Right atrium auricular region (tissue), 2 donors: ENCODE measurements at regions not wholly inside any gene's neighbourhood (a gene's known extent, or its start where the extent isn't known, plus 50 kb on each side); places are given as distances from the start of the nearest gene placed in this dataset.

ENCODE experiments used
- DNase-seq: peaks from one replicate; pipeline ENCODE4 v3.0.0-alpha.2; 2019; ENCODE audit warnings: low spot score
- H3K27ac ChIP-seq, 2 donors: fragments of 200-600 bp; sonication (generic); 1 replicate in 1 of 2; 2 replicates in 1 of 2; pipeline ENCODE4 v1.5.1; 2016 to 2019
- H3K27me3 ChIP-seq, 2 donors: fragments of 200-600 bp; sonication (generic); one replicate each; pipeline versions ENCODE4 v1.5.1 to v1.6.0; 2017 to 2019
- H3K36me3 ChIP-seq: fragments of 200-600 bp; sonication (generic); one replicate; pipeline ENCODE4 v1.5.1; 2016
- H3K4me1 ChIP-seq, 2 donors: fragments of 200-600 bp; sonication (generic); one replicate each; pipeline versions ENCODE4 v1.5.1 to v1.6.0; 2017 to 2019
- H3K4me3 ChIP-seq, 2 donors: fragments of 200-600 bp; sonication (generic); 1 replicate in 1 of 2; 2 replicates in 1 of 2; pipeline ENCODE4 v1.5.1; 2017 to 2019; ENCODE audit warnings: mild to moderate bottlenecking in 1 of 2, moderate library complexity in 1 of 2
- H3K9me3 ChIP-seq, 2 donors: fragments of 200-600 bp; sonication (generic); one replicate each; pipeline ENCODE4 v1.5.1; 2019
- TF ChIP-seq, protein P1 (sequence below), 2 donors: fragments of 200-600 bp; sonication (generic); IDR thresholded peaks; one replicate each; pipeline ENCODE4 v1.5.1; 2019; ENCODE audit warnings: antibody characterized with exemption in 2 of 2

- Histone ChIP-seq H3K27me3 (no peaks in the 10 kb centered on the region), H3K4me1 (no peaks in the 10 kb centered on the region), H3K4me3 (no peak overlapping the region), H3K9me3 (no peaks in the 10 kb centered on the region), H3K36me3 (no peaks in the 10 kb centered on the region), H3K27ac (no peak overlapping the region)
- no peak for DNase-seq
- TF ChIP-seq, protein P1, sequence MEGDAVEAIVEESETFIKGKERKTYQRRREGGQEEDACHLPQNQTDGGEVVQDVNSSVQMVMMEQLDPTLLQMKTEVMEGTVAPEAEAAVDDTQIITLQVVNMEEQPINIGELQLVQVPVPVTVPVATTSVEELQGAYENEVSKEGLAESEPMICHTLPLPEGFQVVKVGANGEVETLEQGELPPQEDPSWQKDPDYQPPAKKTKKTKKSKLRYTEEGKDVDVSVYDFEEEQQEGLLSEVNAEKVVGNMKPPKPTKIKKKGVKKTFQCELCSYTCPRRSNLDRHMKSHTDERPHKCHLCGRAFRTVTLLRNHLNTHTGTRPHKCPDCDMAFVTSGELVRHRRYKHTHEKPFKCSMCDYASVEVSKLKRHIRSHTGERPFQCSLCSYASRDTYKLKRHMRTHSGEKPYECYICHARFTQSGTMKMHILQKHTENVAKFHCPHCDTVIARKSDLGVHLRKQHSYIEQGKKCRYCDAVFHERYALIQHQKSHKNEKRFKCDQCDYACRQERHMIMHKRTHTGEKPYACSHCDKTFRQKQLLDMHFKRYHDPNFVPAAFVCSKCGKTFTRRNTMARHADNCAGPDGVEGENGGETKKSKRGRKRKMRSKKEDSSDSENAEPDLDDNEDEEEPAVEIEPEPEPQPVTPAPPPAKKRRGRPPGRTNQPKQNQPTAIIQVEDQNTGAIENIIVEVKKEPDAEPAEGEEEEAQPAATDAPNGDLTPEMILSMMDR (IDR thresholded peaks at IDR 0.05) = no peak
Measured at GRCh38 chr7:21193895-21194294, 234.0 kb upstream of the SP4 start.

DNA sequence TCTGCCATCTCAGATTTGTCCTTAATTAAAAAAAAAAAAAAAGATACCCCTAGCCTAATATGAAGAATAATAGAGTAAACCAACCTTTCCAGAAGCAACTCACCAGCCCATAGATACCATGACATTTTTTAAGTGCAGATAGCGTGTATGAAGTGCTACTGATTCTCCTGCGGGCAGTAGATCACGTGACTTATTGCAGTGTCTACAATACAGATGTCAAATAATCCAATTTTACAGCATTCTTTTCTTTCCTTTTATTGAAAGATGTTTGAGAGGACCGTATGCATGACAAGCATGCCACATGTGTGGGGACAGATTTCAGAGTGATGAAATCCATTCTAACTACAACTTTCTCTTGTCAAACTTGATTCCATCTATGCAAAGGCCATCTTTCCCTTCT, 232.9 kb upstream of the SP4 start:
- H3K4me3 ChIP-seq = no peak overlapping the region
- no peaks in the 10 kb centered on the region for H3K9me3 ChIP-seq
- no peaks in the 10 kb centered on the region for H3K4me1 ChIP-seq
- TF ChIP-seq, protein P1 (IDR thresholded peaks at IDR 0.05) = no peak
- H3K36me3 ChIP-seq = no peaks in the 10 kb centered on the region
- no peaks in the 10 kb centered on the region for H3K27me3 ChIP-seq
- DNase-seq = no peak
- H3K27ac ChIP-seq = no peak overlapping the region

- Histone ChIP-seq H3K27ac (no peak overlapping the region), H3K9me3 (no peaks in the 10 kb centered on the region), H3K4me3 (no peak overlapping the region), H3K36me3 (no peaks in the 10 kb centered on the region), H3K4me1 (no peaks in the 10 kb centered on the region), H3K27me3 (no peaks in the 10 kb centered on the region)
- DNase-seq = no peak
- TF ChIP-seq, protein P1 (IDR thresholded peaks at IDR 0.05) = no peak
Measured at GRCh38 chr7:21198921-21199320, 229.0 kb upstream of the SP4 start.

DNA sequence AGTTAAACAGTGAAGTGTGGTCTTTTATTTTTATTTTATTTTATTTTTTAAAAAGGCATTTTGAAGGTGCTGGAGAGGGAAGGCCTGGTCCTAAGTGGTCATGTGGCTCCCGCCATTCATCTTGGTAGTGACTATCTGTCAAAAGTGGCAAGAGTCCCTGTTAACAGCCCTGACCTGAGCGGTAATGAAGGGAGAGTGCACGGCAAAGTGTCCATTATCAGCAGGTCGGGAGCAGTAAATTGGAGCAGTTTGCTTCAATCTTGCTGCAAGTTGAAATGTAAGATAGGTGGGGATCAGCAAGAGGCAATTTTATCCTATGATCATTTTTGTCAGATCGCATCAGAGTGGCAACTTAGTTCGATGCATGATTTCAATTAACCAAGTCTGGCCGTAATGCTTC, 227.4 kb upstream of the SP4 start:
- no peaks in the 10 kb centered on the region for H3K9me3 ChIP-seq
- TF ChIP-seq, protein P1 (IDR thresholded peaks at IDR 0.05) = no peak
- H3K36me3 ChIP-seq = no peaks in the 10 kb centered on the region
- no peak overlapping the region for H3K4me3 ChIP-seq
- no peaks in the 10 kb centered on the region for H3K4me1 ChIP-seq
- no peak for DNase-seq
- H3K27ac ChIP-seq = no peak overlapping the region
- H3K27me3 ChIP-seq = no peaks in the 10 kb centered on the region

DNA sequence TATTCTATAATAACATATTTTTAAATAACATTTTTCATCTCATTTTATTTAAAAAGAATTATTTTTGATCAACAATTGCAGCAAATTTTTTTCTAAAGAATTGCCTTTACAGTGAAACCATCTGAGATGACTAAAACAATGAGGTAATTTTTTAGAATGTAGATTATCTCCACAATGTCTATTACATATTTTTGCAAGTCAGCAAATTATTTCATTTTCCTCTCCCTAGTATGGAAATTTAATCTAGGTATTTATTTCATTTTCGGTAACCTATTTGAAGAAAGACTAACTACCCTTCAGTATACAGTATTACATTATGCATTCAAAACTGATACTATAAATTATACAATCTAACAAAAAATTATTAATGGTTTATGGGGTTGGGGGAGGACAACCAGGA, 213.2 kb upstream of the SP4 start:
- no peaks in the 10 kb centered on the region for H3K9me3 ChIP-seq
- no peak for DNase-seq
- H3K4me1 ChIP-seq = no peaks in the 10 kb centered on the region
- no peak overlapping the region for H3K27ac ChIP-seq
- TF ChIP-seq, protein P1 (IDR thresholded peaks at IDR 0.05) = no peak
- no peaks in the 10 kb centered on the region for H3K36me3 ChIP-seq
- H3K4me3 ChIP-seq = no peak overlapping the region
- no peaks in the 10 kb centered on the region for H3K27me3 ChIP-seq

DNA sequence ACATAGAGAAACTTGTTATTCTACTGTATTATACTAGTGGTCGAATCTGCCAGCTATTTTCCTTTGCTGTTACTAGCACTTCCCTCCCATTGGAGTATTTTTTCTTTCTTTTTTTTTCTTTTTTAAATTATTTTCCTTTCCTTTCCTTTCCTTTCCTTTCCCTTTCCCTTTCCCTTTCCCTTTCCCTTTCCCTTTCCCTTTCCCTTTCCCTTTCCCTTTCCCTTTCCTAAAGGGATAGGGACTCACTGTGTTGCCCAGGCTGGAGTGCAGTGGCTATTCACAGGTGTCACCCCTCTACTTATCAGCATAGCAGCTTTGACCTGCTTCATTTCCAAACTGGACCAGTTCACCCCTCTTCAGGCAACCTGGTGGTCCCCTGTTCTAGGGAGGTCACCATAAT, 212.6 kb upstream of the SP4 start:
- TF ChIP-seq, protein P1 (IDR thresholded peaks at IDR 0.05) = no peak
- no peaks in the 10 kb centered on the region for H3K4me1 ChIP-seq
- no peaks in the 10 kb centered on the region for H3K27me3 ChIP-seq
- no peak overlapping the region for H3K27ac ChIP-seq
- no peak overlapping the region for H3K4me3 ChIP-seq
- no peak for DNase-seq
- no peaks in the 10 kb centered on the region for H3K9me3 ChIP-seq
- no peaks in the 10 kb centered on the region for H3K36me3 ChIP-seq
